CD14-positive monocyte (primary cell): ENCODE measurements at regions not wholly inside any gene's neighbourhood (a gene's known extent, or its start where the extent isn't known, plus 50 kb on each side); places are given as distances from the start of the nearest gene placed in this dataset.

ENCODE experiments used
- DNase-seq, 3 donors: peaks; one replicate each; pipeline ENCODE4 v3.0.0-alpha.2; 2011 to 2022
- H2AFZ ChIP-seq: 2 replicates; pipeline ENCODE4 v1.6.0; 2012; ENCODE audit warnings: mild to moderate bottlenecking, low read depth, low read length, inconsistent platforms; ENCODE audit not compliant: insufficient read depth, poor library complexity, severe bottlenecking
- H3K27ac ChIP-seq, 2 donors: 1 replicate in 1 of 2; 2 replicates in 1 of 2; pipeline ENCODE4 v1.5.1; 2012 to 2013; ENCODE audit warnings: low read length in 2 of 2, control low read depth in 1 of 2, inconsistent platforms in 1 of 2, low read depth in 1 of 2, mild to moderate bottlenecking in 1 of 2
- H3K27me3 ChIP-seq, 2 donors: one replicate each; pipeline versions ENCODE4 v1.6.0 to v1.6.1; 2011 to 2013; ENCODE audit warnings: low read length in 2 of 2; ENCODE audit not compliant: control insufficient read depth in 2 of 2, insufficient read depth in 2 of 2
- H3K36me3 ChIP-seq, 2 donors: replicated peaks in 1 of 2; 1 replicate in 1 of 2; 2 replicates in 1 of 2; pipeline versions ENCODE4 v1.5.1 to v1.6.1; 2012 to 2013; ENCODE audit warnings: low read length in 2 of 2, control low read depth in 1 of 2, inconsistent platforms in 1 of 2, mild to moderate bottlenecking in 1 of 2; ENCODE audit not compliant: insufficient read depth in 2 of 2, control insufficient read depth in 1 of 2
- H3K4me1 ChIP-seq, 2 donors: 1 replicate in 1 of 2; 2 replicates in 1 of 2; pipeline versions ENCODE4 v1.5.1 to v1.6.1; 2012 to 2013; ENCODE audit warnings: low read length in 2 of 2, control low read depth in 1 of 2, inconsistent platforms in 1 of 2, mild to moderate bottlenecking in 1 of 2, moderate library complexity in 1 of 2; ENCODE audit not compliant: insufficient read depth in 2 of 2, control insufficient read depth in 1 of 2
- H3K4me2 ChIP-seq: replicated peaks from 2 replicates; pipeline ENCODE3; 2012; ENCODE audit warnings: low read length, moderate library complexity, mild to moderate bottlenecking; ENCODE audit not compliant: poor library complexity, severe bottlenecking; ENCODE audit errors: extremely low read depth
- H3K4me3 ChIP-seq, 3 experiments: fragments of 200-600 bp in 1 of 3; sonication (generic) in 1 of 3; replicated peaks in 1 of 3; 1 replicate in 2 of 3; 2 replicates in 1 of 3; pipeline ENCODE4 v1.5.1; 2011 to 2013; ENCODE audit warnings: low read length in 3 of 3, mild to moderate bottlenecking in 3 of 3, control low read depth in 2 of 3, low read depth in 2 of 3, inconsistent platforms in 1 of 3, moderate library complexity in 1 of 3
- H3K79me2 ChIP-seq: 2 replicates; pipeline ENCODE4 v1.6.0; 2012; ENCODE audit warnings: mild to moderate bottlenecking, control low read depth, inconsistent platforms, low read length, moderate library complexity; ENCODE audit not compliant: insufficient read depth
- H3K9ac ChIP-seq: 2 replicates; pipeline ENCODE4 v1.6.0; 2017; ENCODE audit warnings: low read length, mild to moderate bottlenecking; ENCODE audit not compliant: insufficient read depth, poor library complexity, severe bottlenecking
- H3K9me3 ChIP-seq, 2 donors: replicated peaks in 1 of 2; 1 replicate in 1 of 2; 2 replicates in 1 of 2; pipeline versions ENCODE4 v1.5.1 to v1.6.1; 2012 to 2013; ENCODE audit warnings: low read length in 2 of 2, control low read depth in 1 of 2; ENCODE audit not compliant: control insufficient read depth in 1 of 2, insufficient read depth in 1 of 2
- H4K20me1 ChIP-seq: 2 replicates; pipeline ENCODE4 v1.6.0; 2012; ENCODE audit warnings: mild to moderate bottlenecking, low read length, control low read depth, moderate library complexity; ENCODE audit not compliant: insufficient read depth
- H3K27ac Mint-ChIP-seq, 7 donors: one replicate each; pipeline ENCODE4 v1.8.0; 2020; ENCODE audit warnings: mild to moderate bottlenecking in 7 of 7, mixed read lengths in 7 of 7, moderate library complexity in 6 of 7, inconsistent platforms in 2 of 7
- H3K27me3 Mint-ChIP-seq, 3 donors: one replicate each; pipeline ENCODE4 v1.8.0; 2021 to 2022; ENCODE audit warnings: low read depth in 3 of 3, mild to moderate bottlenecking in 3 of 3, mixed read lengths in 3 of 3, moderate library complexity in 3 of 3, inconsistent platforms in 1 of 3
- H3K36me3 Mint-ChIP-seq, 2 donors: one replicate each; pipeline ENCODE4 v1.8.0; 2020; ENCODE audit warnings: mixed read lengths in 2 of 2, inconsistent platforms in 1 of 2, mild to moderate bottlenecking in 1 of 2
- H3K4me1 Mint-ChIP-seq: one replicate; pipeline ENCODE4 v1.8.0; 2020; ENCODE audit warnings: mild to moderate bottlenecking, mixed read lengths
- H3K4me3 Mint-ChIP-seq, 2 donors: one replicate each; pipeline ENCODE4 v1.8.0; 2020; ENCODE audit warnings: mild to moderate bottlenecking in 2 of 2, mixed read lengths in 2 of 2, moderate library complexity in 1 of 2
- H3K9me3 Mint-ChIP-seq, 7 donors: one replicate each; pipeline ENCODE4 v1.8.0; 2020 to 2022; ENCODE audit warnings: mixed read lengths in 7 of 7, mild to moderate bottlenecking in 6 of 7, moderate library complexity in 6 of 7, inconsistent platforms in 2 of 7
- WGBS: methylation state at CpG from one replicate; pipeline ENCODE4 v1.1.5; 2013; ENCODE audit warnings: missing lambda C conversion rate; ENCODE audit not compliant: insufficient coverage; 5-methylcytosine and 5-hydroxymethylcytosine counted together
- intact Hi-C, 2 donors: fragments of 100-400 bp; cut with micrococcal nuclease; formaldehyde crosslinking; loops; one replicate each; pipeline versions ENCODE4 v1.15.0 to v1.15.1; 2023
- TF ChIP-seq, protein P1 (sequence below): fragments of 200-600 bp; IDR thresholded peaks from one replicate; pipeline ENCODE4 v1.8.0; 2022; ENCODE audit warnings: antibody characterized with exemption, mild to moderate bottlenecking

DNA sequence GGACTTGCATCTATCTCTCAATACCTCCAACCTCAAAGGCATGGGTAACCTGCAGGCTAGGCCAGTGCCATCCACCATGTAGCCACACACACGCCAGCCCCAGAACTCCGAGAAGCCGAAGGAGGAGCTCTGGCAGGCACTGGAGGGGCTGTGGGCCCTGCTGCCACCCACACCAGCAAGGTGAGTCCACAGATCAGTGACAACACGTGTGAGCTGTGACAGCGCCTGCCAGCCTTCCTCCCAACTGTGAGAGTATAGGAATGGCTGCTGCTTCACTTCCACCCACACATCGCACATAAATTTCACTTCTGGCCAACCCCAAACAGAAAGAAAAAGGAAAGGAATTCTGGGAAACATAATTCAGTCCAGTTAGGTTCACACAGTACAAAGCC, 422.6 kb downstream of the BCOR start:
- H3K9me3 ChIP-seq, result no peaks in the 10 kb centered on the region
- H3K4me3 ChIP-seq, result no peak overlapping the region
- TF ChIP-seq, protein P1, sequence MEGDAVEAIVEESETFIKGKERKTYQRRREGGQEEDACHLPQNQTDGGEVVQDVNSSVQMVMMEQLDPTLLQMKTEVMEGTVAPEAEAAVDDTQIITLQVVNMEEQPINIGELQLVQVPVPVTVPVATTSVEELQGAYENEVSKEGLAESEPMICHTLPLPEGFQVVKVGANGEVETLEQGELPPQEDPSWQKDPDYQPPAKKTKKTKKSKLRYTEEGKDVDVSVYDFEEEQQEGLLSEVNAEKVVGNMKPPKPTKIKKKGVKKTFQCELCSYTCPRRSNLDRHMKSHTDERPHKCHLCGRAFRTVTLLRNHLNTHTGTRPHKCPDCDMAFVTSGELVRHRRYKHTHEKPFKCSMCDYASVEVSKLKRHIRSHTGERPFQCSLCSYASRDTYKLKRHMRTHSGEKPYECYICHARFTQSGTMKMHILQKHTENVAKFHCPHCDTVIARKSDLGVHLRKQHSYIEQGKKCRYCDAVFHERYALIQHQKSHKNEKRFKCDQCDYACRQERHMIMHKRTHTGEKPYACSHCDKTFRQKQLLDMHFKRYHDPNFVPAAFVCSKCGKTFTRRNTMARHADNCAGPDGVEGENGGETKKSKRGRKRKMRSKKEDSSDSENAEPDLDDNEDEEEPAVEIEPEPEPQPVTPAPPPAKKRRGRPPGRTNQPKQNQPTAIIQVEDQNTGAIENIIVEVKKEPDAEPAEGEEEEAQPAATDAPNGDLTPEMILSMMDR, result no peak
- no peak overlapping the region for H2AFZ ChIP-seq
- Mint-ChIP-seq H3K36me3 (no peaks in the 10 kb centered on the region), H3K27ac (no peak overlapping the region), H3K4me3 (no peak overlapping the region), H3K4me1 (no peaks in the 10 kb centered on the region), H3K27me3 (peaks cover 0 to 6% (median 3%) of the 10 kb centered on the region in 3 donors), H3K9me3 (peaks cover 0 to 3% (median 1%) of the 10 kb centered on the region in 7 donors)
- no peaks in the 10 kb centered on the region for H3K27me3 ChIP-seq
- no peaks in the 10 kb centered on the region for H3K36me3 ChIP-seq
- WGBS, result 96% methylated on average over 3 of the region's 6 CpGs
- no peak overlapping the region for H3K27ac ChIP-seq
- intact Hi-C loops, result no loop called here
- no peak overlapping the region for H3K9ac ChIP-seq
- H4K20me1 ChIP-seq, result no peaks in the 10 kb centered on the region
- H3K4me2 ChIP-seq, result no peak overlapping the region
- no peak for DNase-seq
- H3K79me2 ChIP-seq, result no peaks in the 10 kb centered on the region
- H3K4me1 ChIP-seq, result no peaks in the 10 kb centered on the region

DNA sequence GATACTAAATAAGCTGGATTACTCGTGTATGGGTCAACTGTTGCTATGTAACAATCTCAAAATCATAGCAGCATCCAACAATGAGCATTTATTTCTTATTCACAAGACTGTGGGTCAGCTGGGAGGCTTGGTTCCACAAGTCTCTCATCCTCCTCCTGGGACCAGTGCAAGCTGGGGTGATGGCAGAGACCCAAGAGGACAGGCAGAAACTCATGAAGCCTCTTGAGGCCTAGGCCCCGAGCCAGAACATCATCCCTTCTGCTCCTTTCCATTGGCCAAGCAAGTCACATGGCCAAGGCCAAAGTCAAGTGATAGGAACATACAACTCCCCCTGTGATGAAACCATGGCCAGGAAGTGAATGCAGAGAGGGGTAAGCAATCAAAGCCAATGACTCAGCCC, 422.1 kb downstream of the BCOR start:
- no peak for DNase-seq
- Histone ChIP-seq H3K4me1 (no peaks in the 10 kb centered on the region), H3K79me2 (no peaks in the 10 kb centered on the region), H4K20me1 (no peaks in the 10 kb centered on the region), H3K27me3 (no peaks in the 10 kb centered on the region), H3K27ac (no peak overlapping the region), H2AFZ (no peak overlapping the region), H3K4me2 (no peak overlapping the region), H3K36me3 (no peaks in the 10 kb centered on the region), H3K9ac (no peak overlapping the region), H3K4me3 (no peak overlapping the region), H3K9me3 (no peaks in the 10 kb centered on the region)
- H3K4me1 Mint-ChIP-seq, result no peaks in the 10 kb centered on the region
- WGBS, result no CpG with 5 or more reads among the region's 2 CpGs
- no peak overlapping the region for H3K4me3 Mint-ChIP-seq
- TF ChIP-seq, protein P1, result no peak
- peaks cover 0 to 3% (median 1%) of the 10 kb centered on the region in 7 donors for H3K9me3 Mint-ChIP-seq
- H3K27me3 Mint-ChIP-seq, result peaks cover 0 to 8% (median 3%) of the 10 kb centered on the region in 3 donors
- intact Hi-C loops, result no loop called here
- H3K27ac Mint-ChIP-seq, result no peak overlapping the region
- no peaks in the 10 kb centered on the region for H3K36me3 Mint-ChIP-seq
